ENCODE measurements at regions not wholly inside any gene's neighbourhood (a gene's known extent, or its start where the extent isn't known, plus 50 kb on each side); places are given as distances from the start of the nearest gene placed in this dataset.

DNA sequence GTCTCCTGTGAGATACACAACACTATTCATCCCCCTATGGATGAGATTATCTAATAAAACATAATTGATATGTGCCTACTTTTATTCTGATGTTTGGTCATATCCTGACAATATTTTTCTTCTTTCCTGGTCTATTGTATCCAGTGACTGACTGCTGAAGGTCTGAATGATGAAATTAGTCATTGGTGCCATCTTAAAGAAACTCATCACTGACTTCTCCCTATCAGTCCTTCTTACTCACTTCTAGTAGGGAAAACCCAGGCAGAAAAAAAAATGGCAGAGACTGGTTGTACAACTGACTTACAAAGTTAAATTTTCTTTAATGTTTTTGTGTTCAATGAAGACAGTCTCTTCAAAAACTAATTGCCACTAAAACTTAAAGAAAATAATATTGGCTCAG lies 377.4 kb downstream of the HTR7 start:
- no peak for TF ChIP-seq POLR2AphosphoS5 (IDR thresholded peaks at IDR 0.05)
- TF ChIP-seq, protein P1, sequence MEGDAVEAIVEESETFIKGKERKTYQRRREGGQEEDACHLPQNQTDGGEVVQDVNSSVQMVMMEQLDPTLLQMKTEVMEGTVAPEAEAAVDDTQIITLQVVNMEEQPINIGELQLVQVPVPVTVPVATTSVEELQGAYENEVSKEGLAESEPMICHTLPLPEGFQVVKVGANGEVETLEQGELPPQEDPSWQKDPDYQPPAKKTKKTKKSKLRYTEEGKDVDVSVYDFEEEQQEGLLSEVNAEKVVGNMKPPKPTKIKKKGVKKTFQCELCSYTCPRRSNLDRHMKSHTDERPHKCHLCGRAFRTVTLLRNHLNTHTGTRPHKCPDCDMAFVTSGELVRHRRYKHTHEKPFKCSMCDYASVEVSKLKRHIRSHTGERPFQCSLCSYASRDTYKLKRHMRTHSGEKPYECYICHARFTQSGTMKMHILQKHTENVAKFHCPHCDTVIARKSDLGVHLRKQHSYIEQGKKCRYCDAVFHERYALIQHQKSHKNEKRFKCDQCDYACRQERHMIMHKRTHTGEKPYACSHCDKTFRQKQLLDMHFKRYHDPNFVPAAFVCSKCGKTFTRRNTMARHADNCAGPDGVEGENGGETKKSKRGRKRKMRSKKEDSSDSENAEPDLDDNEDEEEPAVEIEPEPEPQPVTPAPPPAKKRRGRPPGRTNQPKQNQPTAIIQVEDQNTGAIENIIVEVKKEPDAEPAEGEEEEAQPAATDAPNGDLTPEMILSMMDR (IDR thresholded peaks at IDR 0.05) = no peak
- no peak for TF ChIP-seq POLR2A (IDR thresholded peaks at IDR 0.05)
